Right lobe of liver (tissue), 6 donors: ENCODE measurements at regions not wholly inside any gene's neighbourhood (a gene's known extent, or its start where the extent isn't known, plus 50 kb on each side); places are given as distances from the start of the nearest gene placed in this dataset.

Experiments
- ATAC-seq, 4 donors: fragments of 200-7000 bp; cut with Tn5 transposase; one replicate each; pipeline ENCODE4 v1.9.1; 2020; ENCODE audit warnings: mild to moderate bottlenecking in 4 of 4, moderate library complexity in 4 of 4
- DNase-seq, 3 donors: peaks; one replicate each; pipeline ENCODE4 v3.0.0-alpha.2; 2020
- H3K27ac ChIP-seq, 3 donors: fragments of 200-600 bp; one replicate each; pipeline ENCODE4 v1.8.0; 2022
- H3K27me3 ChIP-seq, 2 donors: fragments of 200-600 bp; one replicate each; pipeline ENCODE4 v1.8.0; 2022
- H3K36me3 ChIP-seq, 4 donors: fragments of 200-600 bp; sonication (generic) in 1 of 4; one replicate each; pipeline versions ENCODE4 v1.5.1 to v1.8.0; 2017 to 2022; ENCODE audit warnings: control low read depth in 1 of 4
- H3K4me1 ChIP-seq, 4 donors: fragments of 200-600 bp; sonication (generic) in 1 of 4; one replicate each; pipeline versions ENCODE4 v1.5.1 to v1.8.0; 2017 to 2022; ENCODE audit warnings: control low read depth in 1 of 4
- H3K4me3 ChIP-seq, 3 donors: fragments of 200-600 bp; one replicate each; pipeline ENCODE4 v1.8.0; 2022
- H3K9me3 ChIP-seq, 4 donors: fragments of 200-600 bp; sonication (generic) in 1 of 4; one replicate each; pipeline versions ENCODE4 v1.5.1 to v1.8.0; 2017 to 2022; ENCODE audit warnings: control low read depth in 1 of 4
- POLR2A ChIP-seq: fragments of 450-650 bp; IDR thresholded peaks from one replicate; pipeline ENCODE4 v1.6.1; 2017; ENCODE audit warnings: antibody characterized with exemption, mild to moderate bottlenecking
- WGBS: methylation state at CpG from one replicate; pipeline ENCODE4 v1.1.6; 2018; ENCODE audit warnings: low coverage, low lambda C conversion rate; ENCODE audit not compliant: insufficient coverage; ENCODE audit errors: missing lambda C conversion rate; 5-methylcytosine and 5-hydroxymethylcytosine counted together
- intact Hi-C, 2 donors: fragments of 100-400 bp; cut with DNase I; formaldehyde crosslinking; loops; one replicate each; pipeline versions ENCODE4 v1.11.2 to v1.14.1; 2022
- TF ChIP-seq, protein P1 (sequence below), 4 donors: fragments of 200-600 bp in 3 of 4; fragments of 450-650 bp in 1 of 4; IDR thresholded peaks; one replicate each; pipeline versions ENCODE4 v1.5.1 to v1.8.0; 2016 to 2022; ENCODE audit warnings: antibody characterized with exemption in 4 of 4, mild to moderate bottlenecking in 2 of 4
- donor health status: DM: no; HTN: yes; CAD: no.
- donor health status: DM: no; HTN: no; CAD: no.
- donor health status: DM: no; HTN: no; CAD: no.
- donor health status: DM: no; HTN: yes; CAD: no.
- donor health status: DM: no; HTN: yes; CAD: no.

DNA sequence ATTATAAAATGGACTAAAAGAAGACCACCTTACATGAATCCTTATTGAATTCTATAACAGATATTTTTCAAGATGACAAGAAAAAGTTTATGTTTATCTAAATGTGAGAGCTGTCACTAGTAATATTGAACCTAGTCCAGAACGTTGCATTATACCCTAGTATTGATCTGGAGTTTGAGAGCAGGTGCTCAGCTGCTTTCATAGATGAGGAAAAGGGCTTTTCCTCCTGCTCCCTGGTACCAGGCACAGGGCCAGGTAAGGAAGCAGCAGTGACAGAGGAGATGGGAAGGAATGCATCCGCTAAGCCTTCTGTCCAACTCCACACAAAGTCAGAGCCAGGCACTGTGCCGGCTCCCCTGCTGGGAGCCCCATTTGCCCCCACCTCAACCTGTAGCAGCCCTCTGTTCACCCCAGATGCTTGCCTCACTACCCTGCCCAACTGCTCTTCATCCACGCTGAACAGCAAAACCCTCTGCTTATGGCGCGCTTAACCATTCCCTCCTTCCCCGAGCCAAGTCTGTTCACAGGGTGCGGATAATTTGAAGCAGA, 393.1 kb downstream of the FRK start:
- intact Hi-C loops = no loop called here
- ATAC-seq (peak; percentile 52 to 79 (median 73)), DNase-seq (peak in 2 of 3 donors; percentile 30 to 45)
- WGBS = 56% methylated on average over 8 of the region's 8 CpGs
- no peak overlapping the region for H3K27ac ChIP-seq
- H3K4me1 ChIP-seq = peaks cover 0 to 39% (median 14%) of the 10 kb centered on the region in 4 donors
- no peak for TF ChIP-seq POLR2A
- TF ChIP-seq, protein P1, sequence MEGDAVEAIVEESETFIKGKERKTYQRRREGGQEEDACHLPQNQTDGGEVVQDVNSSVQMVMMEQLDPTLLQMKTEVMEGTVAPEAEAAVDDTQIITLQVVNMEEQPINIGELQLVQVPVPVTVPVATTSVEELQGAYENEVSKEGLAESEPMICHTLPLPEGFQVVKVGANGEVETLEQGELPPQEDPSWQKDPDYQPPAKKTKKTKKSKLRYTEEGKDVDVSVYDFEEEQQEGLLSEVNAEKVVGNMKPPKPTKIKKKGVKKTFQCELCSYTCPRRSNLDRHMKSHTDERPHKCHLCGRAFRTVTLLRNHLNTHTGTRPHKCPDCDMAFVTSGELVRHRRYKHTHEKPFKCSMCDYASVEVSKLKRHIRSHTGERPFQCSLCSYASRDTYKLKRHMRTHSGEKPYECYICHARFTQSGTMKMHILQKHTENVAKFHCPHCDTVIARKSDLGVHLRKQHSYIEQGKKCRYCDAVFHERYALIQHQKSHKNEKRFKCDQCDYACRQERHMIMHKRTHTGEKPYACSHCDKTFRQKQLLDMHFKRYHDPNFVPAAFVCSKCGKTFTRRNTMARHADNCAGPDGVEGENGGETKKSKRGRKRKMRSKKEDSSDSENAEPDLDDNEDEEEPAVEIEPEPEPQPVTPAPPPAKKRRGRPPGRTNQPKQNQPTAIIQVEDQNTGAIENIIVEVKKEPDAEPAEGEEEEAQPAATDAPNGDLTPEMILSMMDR (IDR thresholded peaks at IDR 0.05) = no peak
- H3K27me3 ChIP-seq = no peaks in the 10 kb centered on the region
- no peak overlapping the region for H3K4me3 ChIP-seq
- no peaks in the 10 kb centered on the region for H3K9me3 ChIP-seq
- H3K36me3 ChIP-seq = no peaks in the 10 kb centered on the region

GRCh38 chr6:115666997-115667396, 393.7 kb downstream of the FRK start:
- no peaks in the 10 kb centered on the region for H3K27me3 ChIP-seq
- ATAC-seq = no peak
- WGBS = 50% methylated on average over 2 of the region's 2 CpGs
- no peak overlapping the region for H3K27ac ChIP-seq
- intact Hi-C loops = no loop called here
- DNase-seq = no peak
- TF ChIP-seq POLR2A = no peak
- TF ChIP-seq, protein P1 (IDR thresholded peaks at IDR 0.05) = no peak
- H3K36me3 ChIP-seq = no peaks in the 10 kb centered on the region
- no peaks in the 10 kb centered on the region for H3K9me3 ChIP-seq
- H3K4me1 ChIP-seq = peaks cover 0 to 39% (median 14%) of the 10 kb centered on the region in 4 donors
- no peak overlapping the region for H3K4me3 ChIP-seq

- Histone ChIP-seq H3K4me1 (peaks cover 0 to 39% (median 14%) of the 10 kb centered on the region in 4 donors), H3K9me3 (no peaks in the 10 kb centered on the region), H3K4me3 (no peak overlapping the region), H3K36me3 (no peaks in the 10 kb centered on the region), H3K27me3 (no peaks in the 10 kb centered on the region), H3K27ac (no peak overlapping the region)
- DNase-seq (no peak), ATAC-seq (no peak)
- intact Hi-C loops = no loop called here
- WGBS = 51% methylated on average over 2 of the region's 3 CpGs
- TF ChIP-seq, protein P1 (IDR thresholded peaks at IDR 0.05) = no peak
- no peak for TF ChIP-seq POLR2A
These were observed 395.4 kb downstream of the FRK start for GRCh38 chr6:115665310-115665709.

DNA sequence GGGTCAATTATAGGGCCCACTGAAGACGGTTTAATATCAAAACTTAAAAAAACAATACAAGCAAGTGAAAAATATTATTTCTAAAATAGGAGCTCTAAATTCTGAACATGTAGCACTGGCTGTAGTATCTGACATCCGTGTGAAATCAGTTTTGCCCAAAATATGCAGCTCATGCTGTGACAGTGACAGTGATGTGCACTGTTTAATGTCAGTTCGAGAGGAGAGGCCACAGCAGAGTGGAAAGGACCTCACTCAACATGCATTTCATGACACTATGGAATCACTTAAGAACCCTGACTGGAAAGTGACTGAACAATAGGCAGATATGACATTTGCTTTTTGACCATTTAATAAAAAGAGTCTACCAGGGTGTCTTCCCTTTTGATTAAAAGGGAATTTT, 397.0 kb downstream of the FRK start:
- Histone ChIP-seq H3K27me3 (no peaks in the 10 kb centered on the region), H3K27ac (no peak overlapping the region), H3K9me3 (no peaks in the 10 kb centered on the region), H3K4me3 (no peak overlapping the region), H3K36me3 (no peaks in the 10 kb centered on the region), H3K4me1 (peaks cover 0 to 32% (median 11%) of the 10 kb centered on the region in 4 donors)
- TF ChIP-seq, protein P1 (IDR thresholded peaks at IDR 0.05) = no peak
- TF ChIP-seq POLR2A = no peak
- ATAC-seq (no peak), DNase-seq (no peak)
- intact Hi-C loops = no loop called here
- WGBS = 55% methylated on average over 3 of the region's 3 CpGs

DNA sequence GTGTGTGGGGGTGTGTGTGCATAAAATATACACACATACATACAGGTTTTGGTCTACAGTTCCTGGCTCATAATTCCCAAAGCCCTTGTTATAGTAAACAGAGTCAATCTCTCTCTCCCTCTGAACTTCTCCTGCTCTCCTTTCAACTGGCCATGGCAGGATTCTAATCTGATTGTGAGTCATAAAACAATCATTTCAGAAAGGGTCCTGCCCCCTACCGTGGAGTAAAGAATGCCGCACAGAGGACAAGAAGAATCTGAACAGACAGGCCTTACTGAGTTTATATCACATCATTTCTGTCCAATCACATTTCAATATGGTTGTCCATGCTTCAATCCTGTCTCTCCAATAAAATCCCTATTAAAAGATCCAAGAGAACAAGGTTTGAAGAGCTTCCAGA, 416.9 kb downstream of the FRK start:
- WGBS = 37% methylated on average over 2 of the region's 2 CpGs
- intact Hi-C loops = no loop called here
- TF ChIP-seq POLR2A = no peak

More for the DNA sequence above, 416.9 kb downstream of the FRK start:
- Histone ChIP-seq H3K4me1 (no peaks in the 10 kb centered on the region), H3K27me3 (no peaks in the 10 kb centered on the region), H3K9me3 (no peaks in the 10 kb centered on the region), H3K4me3 (no peak overlapping the region), H3K36me3 (no peaks in the 10 kb centered on the region), H3K27ac (no peak overlapping the region)
- ATAC-seq (no peak), DNase-seq (no peak)
